ENCODE measurements at regions not wholly inside any gene's neighbourhood (a gene's known extent, or its start where the extent isn't known, plus 50 kb on each side); places are given as distances from the start of the nearest gene placed in this dataset.
"Not testable (repeated sequence)": the region's sequence is repeated elsewhere in the genome, so short reads cannot be mapped to it uniquely, and the experiment has no call there.

GRCh38 chr7:73161727-73162126, 75.9 kb upstream of the SPDYE9 start:
- TF ChIP-seq CTCF, POLR2A (IDR thresholded peaks at IDR 0.05): not testable (repeated sequence)

All from lower leg skin (tissue), 3 donors.